ENCODE measurements at regions not wholly inside any gene's neighbourhood (a gene's known extent, or its start where the extent isn't known, plus 50 kb on each side); places are given as distances from the start of the nearest gene placed in this dataset.
A peak's percentile ranks its signal among the peaks of the same experiment; 100 is the strongest.

DNA sequence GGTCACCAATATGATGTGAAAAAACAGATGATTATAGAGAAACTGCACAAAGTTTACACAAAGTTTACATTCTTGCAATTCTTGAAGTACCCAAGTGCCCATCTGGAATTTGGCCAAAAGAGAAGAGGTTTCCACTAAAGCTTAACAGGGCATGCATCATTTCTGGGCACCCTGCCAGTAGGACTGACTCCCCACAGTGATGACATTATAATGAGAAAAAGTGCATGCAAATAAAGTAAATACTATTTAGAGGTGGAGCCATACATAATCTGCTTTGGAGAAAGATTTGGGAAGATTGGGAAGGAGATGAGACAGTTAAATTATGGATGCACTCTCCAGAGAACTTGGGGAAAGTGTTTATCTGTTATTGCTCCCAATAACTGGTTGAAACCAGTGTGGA, 93.7 kb upstream of the TRPC3 start:
- Histone ChIP-seq H3K9ac (ENCODE audit: insufficient read depth in 1 of 2, low read length in 2 of 2) (no peak overlapping the region), H3K27ac (ENCODE audit: low read depth in 1 of 2, low read length in 1 of 2) (no peak overlapping the region), H3K4me3 (no peak overlapping the region), H3K9me3 (ENCODE audit: control insufficient read depth in 4 of 4, insufficient read depth in 3 of 4, low read length in 3 of 4) (peaks cover 0 to 3% (median 0%) of the 10 kb centered on the region in 4 donors), H3K36me3 (ENCODE audit: control insufficient read depth in 4 of 4, insufficient read depth in 4 of 4, low read length in 4 of 4) (no peaks in the 10 kb centered on the region), H3K27me3 (ENCODE audit: control insufficient read depth in 3 of 3, insufficient read depth in 3 of 3, low read length in 2 of 3) (no peaks in the 10 kb centered on the region), H3K4me1 (ENCODE audit: control insufficient read depth in 5 of 5, insufficient read depth in 5 of 5, low read length in 5 of 5) (no peaks in the 10 kb centered on the region)
- peak; percentile 82 to 89 (median 84) for DNase-seq
- no peak for ATAC-seq (ENCODE audit: insufficient read depth, low FRiP score)
- TF ChIP-seq, protein P1, sequence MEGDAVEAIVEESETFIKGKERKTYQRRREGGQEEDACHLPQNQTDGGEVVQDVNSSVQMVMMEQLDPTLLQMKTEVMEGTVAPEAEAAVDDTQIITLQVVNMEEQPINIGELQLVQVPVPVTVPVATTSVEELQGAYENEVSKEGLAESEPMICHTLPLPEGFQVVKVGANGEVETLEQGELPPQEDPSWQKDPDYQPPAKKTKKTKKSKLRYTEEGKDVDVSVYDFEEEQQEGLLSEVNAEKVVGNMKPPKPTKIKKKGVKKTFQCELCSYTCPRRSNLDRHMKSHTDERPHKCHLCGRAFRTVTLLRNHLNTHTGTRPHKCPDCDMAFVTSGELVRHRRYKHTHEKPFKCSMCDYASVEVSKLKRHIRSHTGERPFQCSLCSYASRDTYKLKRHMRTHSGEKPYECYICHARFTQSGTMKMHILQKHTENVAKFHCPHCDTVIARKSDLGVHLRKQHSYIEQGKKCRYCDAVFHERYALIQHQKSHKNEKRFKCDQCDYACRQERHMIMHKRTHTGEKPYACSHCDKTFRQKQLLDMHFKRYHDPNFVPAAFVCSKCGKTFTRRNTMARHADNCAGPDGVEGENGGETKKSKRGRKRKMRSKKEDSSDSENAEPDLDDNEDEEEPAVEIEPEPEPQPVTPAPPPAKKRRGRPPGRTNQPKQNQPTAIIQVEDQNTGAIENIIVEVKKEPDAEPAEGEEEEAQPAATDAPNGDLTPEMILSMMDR (IDR thresholded peaks at IDR 0.05; ENCODE audit: control extremely low read depth, extremely low read depth) = no peak

DNA sequence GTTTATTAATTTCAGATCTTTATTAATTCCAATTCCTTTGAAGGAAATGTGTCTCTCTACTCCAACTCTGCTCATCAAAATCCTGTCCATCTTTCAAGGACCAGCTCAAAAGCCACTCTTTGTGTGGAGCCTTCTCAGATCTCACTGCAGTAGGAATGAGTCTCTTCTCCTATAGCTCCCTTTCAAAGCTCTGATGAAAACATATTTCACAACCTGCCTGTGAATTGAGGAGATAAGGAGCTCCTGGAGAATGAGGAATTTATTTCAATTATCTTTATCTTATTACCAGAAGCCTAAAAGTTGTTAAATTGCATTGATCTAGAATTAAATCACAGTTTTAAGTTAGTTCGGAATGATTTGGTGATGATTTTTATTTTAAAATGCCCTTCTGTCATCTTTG, 92.6 kb upstream of the TRPC3 start:
- no peak overlapping the region for H3K27ac ChIP-seq (ENCODE audit: low read depth in 1 of 2, low read length in 1 of 2)
- no peak overlapping the region for H3K4me3 ChIP-seq
- H3K36me3 ChIP-seq (ENCODE audit: control insufficient read depth in 4 of 4, insufficient read depth in 4 of 4, low read length in 4 of 4) = no peaks in the 10 kb centered on the region
- H3K9me3 ChIP-seq (ENCODE audit: control insufficient read depth in 4 of 4, insufficient read depth in 3 of 4, low read length in 3 of 4) = peaks cover 0 to 3% (median 0%) of the 10 kb centered on the region in 4 donors
- H3K4me1 ChIP-seq (ENCODE audit: control insufficient read depth in 5 of 5, insufficient read depth in 5 of 5, low read length in 5 of 5) = no peaks in the 10 kb centered on the region
- WGBS, 2 donors = 91 to 94% methylated on average over 1 of the region's 1 CpG
- TF ChIP-seq, protein P1 (IDR thresholded peaks at IDR 0.05; ENCODE audit: control extremely low read depth, extremely low read depth) = no peak
- no peaks in the 10 kb centered on the region for H3K27me3 ChIP-seq (ENCODE audit: control insufficient read depth in 3 of 3, insufficient read depth in 3 of 3, low read length in 2 of 3)
- H3K9ac ChIP-seq (ENCODE audit: insufficient read depth in 1 of 2, low read length in 2 of 2) = no peak overlapping the region
- DNase-seq (no peak), ATAC-seq (ENCODE audit: insufficient read depth, low FRiP score) (no peak)

DNA sequence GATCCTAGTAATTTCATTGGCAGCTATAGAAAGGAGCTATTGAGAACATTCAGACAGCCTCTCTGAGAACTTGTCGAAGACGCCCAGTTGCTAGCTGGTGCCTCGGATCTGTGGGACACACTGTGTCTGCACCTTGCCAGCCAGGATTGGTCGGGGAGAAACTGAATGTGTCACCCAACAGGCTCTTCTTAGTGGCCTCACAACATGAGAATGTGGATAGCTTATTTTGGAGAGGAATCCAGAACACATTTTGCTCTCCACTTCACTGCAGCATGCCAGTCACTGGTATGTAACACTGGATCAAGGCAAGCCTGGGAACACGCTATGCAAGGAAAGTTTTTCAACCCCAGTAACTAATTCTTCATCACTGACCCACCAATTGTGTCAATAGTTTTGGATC, 89.5 kb upstream of the TRPC3 start:
- H3K9ac ChIP-seq (ENCODE audit: insufficient read depth in 1 of 2, low read length in 2 of 2) = no peak overlapping the region
- no peak overlapping the region for H3K4me3 ChIP-seq
- no peak for DNase-seq
- WGBS, 2 donors = 58 to 87% methylated on average over 5 of the region's 5 CpGs
- no peak for ATAC-seq (ENCODE audit: insufficient read depth, low FRiP score)
- H3K36me3 ChIP-seq (ENCODE audit: control insufficient read depth in 4 of 4, insufficient read depth in 4 of 4, low read length in 4 of 4) = no peaks in the 10 kb centered on the region
- H3K4me1 ChIP-seq (ENCODE audit: control insufficient read depth in 5 of 5, insufficient read depth in 5 of 5, low read length in 5 of 5) = no peaks in the 10 kb centered on the region
- H3K27ac ChIP-seq (ENCODE audit: low read depth in 1 of 2, low read length in 1 of 2) = no peak overlapping the region
- peaks cover 0 to 3% (median 0%) of the 10 kb centered on the region in 4 donors for H3K9me3 ChIP-seq (ENCODE audit: control insufficient read depth in 4 of 4, insufficient read depth in 3 of 4, low read length in 3 of 4)
- H3K27me3 ChIP-seq (ENCODE audit: control insufficient read depth in 3 of 3, insufficient read depth in 3 of 3, low read length in 2 of 3) = no peaks in the 10 kb centered on the region
- TF ChIP-seq, protein P1 (IDR thresholded peaks at IDR 0.05; ENCODE audit: control extremely low read depth, extremely low read depth) = no peak

- Histone ChIP-seq H3K4me1 (ENCODE audit: control insufficient read depth in 5 of 5, insufficient read depth in 5 of 5, low read length in 5 of 5) (no peaks in the 10 kb centered on the region), H3K27me3 (ENCODE audit: control insufficient read depth in 3 of 3, insufficient read depth in 3 of 3, low read length in 2 of 3) (no peaks in the 10 kb centered on the region), H3K36me3 (ENCODE audit: control insufficient read depth in 4 of 4, insufficient read depth in 4 of 4, low read length in 4 of 4) (no peaks in the 10 kb centered on the region), H3K9ac (ENCODE audit: insufficient read depth in 1 of 2, low read length in 2 of 2) (no peak overlapping the region), H3K4me3 (no peak overlapping the region), H3K9me3 (ENCODE audit: control insufficient read depth in 4 of 4, insufficient read depth in 3 of 4, low read length in 3 of 4) (peaks cover 0 to 3% (median 0%) of the 10 kb centered on the region in 4 donors), H3K27ac (ENCODE audit: low read depth in 1 of 2, low read length in 1 of 2) (no peak overlapping the region)
- ATAC-seq (ENCODE audit: insufficient read depth, low FRiP score) (no peak), DNase-seq (no peak)
- TF ChIP-seq, protein P1 (IDR thresholded peaks at IDR 0.05; ENCODE audit: control extremely low read depth, extremely low read depth) = no peak
- WGBS, 2 donors = 9 to 38% methylated on average over 2 of the region's 2 CpGs
These were observed 87.0 kb upstream of the TRPC3 start for GRCh38 chr4:122038896-122039295.
